Activated CD4-positive, alpha-beta T cell treated with anti-CD3 and anti-CD28 coated beads for 48 hours (primary cell): ENCODE measurements at regions not wholly inside any gene's neighbourhood (a gene's known extent, or its start where the extent isn't known, plus 50 kb on each side); places are given as distances from the start of the nearest gene placed in this dataset.

Experiments
- DNase-seq: peaks from one replicate; pipeline ENCODE4 v3.0.0-alpha.2; 2020

DNA sequence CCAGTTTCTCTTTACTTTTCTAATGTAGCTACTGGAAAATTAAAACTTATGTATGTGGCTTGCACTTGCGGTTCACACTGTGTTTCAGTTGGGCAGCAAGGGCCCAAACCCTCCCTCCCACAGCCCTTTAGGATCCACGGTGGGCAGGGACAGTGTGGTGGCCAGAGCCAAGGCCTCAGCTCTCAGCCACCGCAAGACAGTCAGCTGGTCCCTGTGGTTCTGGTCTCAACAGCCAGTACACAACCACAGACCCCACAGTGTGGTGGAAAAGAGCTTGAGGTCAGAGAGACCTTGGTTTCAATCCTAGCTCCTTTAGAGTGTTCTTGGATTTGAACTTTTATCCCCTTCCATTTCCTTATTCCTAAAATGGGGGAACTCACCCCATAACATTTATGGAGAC lies 153.0 kb upstream of the SMIM23 start:
- DNase-seq, result no peak

DNA sequence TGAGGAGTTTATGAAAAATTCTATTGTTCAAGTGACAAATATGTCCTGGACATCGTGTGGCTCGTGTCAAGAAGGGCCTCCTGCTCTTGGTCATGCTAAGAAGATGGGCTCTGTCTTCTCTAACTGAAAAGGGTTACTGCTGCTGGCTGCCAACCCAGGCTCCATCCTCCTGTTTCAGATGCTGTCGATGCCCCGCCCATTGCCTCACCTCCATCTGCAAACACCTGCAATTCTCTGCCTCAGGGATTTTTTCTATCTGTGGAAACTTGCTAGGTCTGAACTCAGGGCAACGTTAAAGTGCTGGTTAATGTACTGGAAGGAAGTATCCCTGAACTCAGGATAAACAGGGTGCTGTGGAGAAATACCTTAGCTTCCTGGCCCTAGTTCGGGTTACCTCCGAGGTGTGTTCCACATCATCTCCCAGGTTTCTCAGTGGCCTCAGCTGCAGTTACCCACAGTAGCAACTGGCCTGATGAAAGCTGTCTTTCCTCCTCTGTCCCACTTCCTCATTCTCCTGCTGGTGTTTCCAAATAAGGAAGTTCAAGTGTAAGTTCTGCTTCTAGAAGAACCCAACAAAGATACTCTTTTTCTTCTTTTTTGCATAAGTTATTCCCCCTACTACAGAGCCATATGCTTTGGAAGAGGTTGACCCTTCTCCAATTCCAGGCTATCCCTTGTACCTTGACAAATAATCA lies 151.7 kb upstream of the SMIM23 start:
- no peak for DNase-seq

DNA sequence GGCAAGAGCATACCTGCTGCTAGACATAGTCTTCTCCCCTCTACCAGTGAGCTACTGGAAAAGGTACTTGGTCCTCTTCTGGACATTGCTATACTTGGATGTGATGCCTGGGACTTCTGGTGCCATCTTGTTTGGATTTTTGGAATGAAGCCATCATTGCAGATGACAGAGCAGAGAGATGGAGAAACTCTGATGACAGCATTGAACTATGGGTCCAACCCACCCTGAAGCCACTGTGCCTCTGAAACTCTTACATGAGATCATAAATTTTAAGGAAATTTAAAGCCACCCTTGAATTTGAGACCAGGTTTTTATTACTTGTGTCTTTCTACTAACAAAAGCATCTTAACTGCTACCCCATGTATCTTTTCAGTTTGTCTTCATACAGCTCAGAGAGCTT lies 151.1 kb upstream of the SMIM23 start:
- no peak for DNase-seq

DNA sequence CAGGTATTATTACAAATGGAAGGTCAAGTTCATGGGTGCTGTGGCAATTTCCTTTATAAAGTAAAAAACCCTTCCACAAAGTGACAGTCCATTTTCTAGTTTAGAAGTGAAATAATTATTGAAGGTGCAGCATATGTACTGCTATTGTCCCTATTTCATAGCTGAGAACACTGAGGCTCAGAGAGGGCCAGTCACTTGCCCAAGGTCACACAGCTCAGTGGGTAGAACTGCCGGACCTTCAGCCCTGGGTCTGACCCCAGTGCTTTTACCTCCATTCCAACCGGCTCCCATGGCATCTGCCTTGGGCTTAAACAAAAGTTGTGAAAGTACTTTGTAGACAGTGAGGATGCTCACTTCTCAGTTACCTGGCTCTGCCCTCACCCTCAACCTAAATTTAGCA lies 150.6 kb upstream of the SMIM23 start:
- no peak for DNase-seq

DNA sequence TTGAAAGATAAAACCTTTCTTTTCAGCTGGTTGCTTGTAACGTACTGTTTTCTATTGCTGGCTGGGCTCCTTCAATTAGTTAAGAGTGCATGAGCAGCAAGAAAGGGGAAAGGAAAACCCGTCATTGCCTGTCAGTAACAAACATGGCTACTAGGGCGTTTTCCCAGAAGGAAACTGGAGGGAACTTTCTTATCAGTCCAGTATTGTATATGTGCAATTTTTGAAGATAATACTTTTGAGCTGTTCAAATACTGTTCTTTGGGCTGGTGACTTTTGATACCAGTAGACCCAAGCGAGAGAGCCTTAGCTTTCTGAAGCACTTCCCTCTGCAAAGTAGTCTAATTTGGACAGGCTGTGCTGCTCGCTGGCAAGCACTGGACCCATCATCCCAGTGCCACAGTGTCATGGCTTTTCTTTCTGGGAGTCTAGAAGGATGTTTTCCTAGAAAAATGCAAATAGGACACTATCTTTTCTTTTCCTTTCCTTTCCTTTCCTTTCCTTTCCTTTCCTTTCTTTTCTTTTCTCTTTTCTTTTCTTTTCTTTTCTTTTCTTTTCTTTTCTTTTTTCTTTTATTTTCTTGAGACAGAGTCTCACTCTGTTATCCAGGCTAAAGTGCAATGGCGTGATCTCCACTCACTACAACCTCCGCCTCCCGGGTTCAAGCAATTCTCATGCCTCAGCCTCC lies 149.9 kb upstream of the SMIM23 start:
- DNase-seq, result no peak

DNA sequence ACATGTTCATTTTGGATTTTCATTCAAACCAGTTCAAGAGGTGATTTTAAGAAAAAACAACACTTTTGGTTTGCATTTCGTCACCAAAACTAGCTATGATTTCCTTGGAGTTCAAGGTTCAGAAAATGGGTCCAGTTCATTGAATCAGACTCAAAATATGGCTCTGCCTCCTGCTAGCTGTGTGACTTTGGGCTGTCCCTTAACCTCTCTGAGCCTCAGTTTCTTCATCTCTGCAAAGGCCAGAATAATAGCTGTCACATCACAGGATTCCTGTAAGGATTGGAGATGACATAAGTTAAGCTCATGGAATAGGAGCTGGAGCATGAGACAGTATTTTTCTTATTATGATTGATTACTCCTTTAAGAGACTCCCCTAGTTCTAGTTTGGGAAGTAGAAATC lies 147.8 kb upstream of the SMIM23 start:
- no peak for DNase-seq

DNA sequence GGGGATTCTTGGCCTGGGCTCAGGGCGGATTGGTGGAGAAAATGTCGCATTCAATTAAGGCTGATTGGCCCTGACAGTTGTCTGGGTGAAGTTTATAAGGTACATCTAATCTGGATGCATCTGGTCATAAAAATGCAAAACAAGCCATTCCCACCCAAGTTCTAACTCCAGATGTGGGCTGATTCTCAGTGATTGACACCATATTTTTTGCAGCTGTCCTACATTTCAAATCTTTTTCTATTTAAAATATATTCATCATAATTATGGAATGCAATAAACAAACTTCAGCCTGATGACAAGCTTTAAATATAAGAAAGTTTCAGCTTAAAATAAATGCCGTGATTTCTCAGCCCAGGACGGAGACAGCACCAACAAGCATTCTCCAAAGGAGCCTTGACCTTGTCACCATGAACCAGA lies 146.4 kb upstream of the SMIM23 start:
- no peak for DNase-seq

DNA sequence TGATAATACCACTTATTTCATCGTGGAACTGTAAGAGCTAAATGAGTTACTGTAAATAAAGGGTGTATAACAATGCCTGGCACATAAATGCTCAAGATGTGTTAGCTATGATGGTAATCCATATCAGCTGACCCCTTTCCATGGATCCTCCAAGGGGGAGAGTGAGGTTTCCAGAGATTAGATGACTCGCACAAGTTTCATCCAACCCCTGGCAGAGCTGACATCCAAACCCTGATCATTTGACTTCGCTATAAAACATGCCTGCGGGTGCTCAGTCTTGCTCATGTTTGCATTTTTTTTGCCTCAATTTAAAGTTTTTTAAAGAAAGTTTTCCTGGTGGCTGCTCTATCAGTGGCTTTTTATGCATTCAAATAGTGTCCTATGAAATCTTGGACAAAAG lies 145.7 kb upstream of the SMIM23 start:
- no peak for DNase-seq

DNA sequence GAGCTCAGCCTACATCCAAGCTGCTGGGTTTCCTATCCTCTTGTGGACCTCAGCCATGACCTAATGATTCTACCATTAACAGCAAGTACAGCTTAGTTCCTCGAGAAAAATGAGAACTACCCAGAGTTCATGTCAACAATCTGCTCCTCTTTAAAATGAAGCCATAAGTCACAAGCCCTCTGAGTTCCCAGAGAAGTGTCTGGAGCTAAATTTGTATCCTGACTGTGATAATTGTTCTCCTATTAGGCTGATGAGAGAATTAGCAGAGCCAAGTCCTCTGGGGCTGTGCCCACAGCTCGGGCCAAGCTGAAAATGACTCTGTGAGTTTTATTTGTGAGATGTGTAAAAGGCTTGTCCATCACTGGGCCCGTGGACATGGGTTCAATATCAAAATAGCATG lies 145.1 kb upstream of the SMIM23 start:
- DNase-seq, result no peak

DNA sequence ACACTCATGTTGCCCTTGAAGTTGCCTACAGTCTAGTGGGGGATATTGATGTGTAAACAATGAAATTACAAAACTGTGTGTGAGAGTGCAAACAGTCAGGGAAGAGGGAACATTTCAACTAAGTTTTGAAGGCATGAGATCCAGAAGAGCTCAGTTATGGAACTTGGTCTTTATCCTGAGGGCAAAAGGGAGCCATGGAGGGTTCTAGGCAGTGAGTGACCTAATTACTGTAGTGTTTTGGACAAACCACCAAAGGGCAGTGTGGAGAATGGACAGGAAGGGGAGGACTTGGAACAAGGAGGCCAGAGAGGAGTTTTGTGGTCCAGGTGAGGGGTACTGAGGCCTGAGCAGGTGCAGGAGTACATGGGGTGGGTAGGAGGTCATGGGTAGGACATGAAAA lies 143.7 kb upstream of the SMIM23 start:
- DNase-seq, result no peak

DNA sequence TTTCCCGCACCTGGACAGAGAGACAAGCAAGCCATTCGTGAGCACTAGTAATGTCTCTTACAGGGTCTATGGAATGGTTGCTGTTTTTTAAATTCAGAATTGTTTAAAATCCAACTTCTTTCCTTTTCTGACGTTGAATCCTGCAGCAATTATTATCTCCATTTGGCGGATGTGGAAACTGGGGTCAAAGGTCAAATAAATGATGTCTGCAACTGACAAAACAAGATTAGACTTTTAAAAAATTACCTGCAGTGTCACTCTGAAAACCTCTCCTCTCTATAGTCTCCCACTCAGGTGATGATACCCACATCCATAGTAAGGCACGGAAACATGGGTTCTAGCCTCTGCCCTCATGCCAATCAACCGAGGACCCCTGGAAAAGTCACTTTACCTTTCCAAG lies 142.7 kb upstream of the SMIM23 start:
- no peak for DNase-seq

DNA sequence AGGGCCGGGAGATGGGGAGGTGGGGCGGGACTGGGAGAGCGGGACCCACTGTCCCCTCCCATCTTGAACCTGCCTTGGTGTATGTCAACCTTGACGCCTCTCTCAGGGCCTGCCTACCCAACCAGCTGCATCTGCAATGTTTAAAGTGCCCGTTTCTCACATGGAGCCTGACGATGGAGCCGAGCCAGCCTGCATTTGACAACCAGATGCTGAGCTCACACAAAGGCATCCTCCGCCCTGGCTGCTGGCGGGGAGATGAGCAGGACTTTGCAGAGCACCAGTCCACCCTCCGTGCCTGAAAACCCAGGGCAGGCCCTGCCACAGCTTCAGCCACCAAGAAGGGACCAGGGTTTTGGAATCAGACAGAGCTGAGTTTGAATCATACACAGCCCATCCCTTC lies 141.1 kb upstream of the SMIM23 start:
- DNase-seq, result no peak

DNA sequence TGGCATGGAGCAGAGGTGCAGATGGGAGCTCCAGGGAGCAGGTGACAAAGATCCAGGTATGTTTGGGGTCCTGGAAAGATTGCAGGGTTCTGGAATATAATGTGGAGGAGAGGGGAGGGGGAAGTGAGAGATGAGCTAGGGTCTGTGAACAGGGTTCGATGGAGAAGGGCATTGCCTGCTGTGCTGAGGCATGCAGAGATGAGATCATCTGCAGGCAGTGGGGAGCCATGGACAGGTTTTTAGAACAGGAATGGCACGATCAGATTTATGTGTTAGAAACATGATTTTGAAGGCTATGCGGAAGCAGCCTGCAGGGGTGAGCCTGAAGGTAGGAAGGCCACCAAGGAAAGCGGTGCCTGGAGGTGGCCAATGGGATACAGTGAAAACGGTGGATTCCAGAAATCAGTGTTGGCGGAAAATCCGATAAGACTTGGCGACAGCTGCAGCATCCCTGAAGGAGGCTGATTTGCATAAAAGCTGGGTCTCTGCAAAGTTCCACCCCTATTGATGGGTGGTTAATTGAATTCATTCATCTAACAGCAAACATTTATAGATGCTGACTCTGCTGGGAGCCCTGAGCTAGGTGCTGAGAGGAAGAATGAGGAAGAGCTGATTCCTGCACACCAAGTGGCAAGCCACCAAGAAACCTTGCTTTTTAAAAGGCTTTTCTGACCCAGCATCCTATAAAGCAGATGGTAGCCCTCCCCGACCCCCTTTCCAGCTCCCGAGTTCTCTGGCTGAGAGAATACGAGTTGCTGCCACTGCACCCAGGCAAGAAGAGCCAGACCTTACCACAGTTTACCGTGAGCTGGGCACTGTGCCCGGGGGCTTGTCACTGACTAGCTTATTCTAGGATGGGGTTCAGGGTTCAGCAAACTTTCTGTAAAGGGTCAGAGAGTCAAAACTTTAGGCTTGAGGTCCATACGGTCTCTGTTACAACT lies 139.2 kb upstream of the SMIM23 start:
- DNase-seq, result no peak

DNA sequence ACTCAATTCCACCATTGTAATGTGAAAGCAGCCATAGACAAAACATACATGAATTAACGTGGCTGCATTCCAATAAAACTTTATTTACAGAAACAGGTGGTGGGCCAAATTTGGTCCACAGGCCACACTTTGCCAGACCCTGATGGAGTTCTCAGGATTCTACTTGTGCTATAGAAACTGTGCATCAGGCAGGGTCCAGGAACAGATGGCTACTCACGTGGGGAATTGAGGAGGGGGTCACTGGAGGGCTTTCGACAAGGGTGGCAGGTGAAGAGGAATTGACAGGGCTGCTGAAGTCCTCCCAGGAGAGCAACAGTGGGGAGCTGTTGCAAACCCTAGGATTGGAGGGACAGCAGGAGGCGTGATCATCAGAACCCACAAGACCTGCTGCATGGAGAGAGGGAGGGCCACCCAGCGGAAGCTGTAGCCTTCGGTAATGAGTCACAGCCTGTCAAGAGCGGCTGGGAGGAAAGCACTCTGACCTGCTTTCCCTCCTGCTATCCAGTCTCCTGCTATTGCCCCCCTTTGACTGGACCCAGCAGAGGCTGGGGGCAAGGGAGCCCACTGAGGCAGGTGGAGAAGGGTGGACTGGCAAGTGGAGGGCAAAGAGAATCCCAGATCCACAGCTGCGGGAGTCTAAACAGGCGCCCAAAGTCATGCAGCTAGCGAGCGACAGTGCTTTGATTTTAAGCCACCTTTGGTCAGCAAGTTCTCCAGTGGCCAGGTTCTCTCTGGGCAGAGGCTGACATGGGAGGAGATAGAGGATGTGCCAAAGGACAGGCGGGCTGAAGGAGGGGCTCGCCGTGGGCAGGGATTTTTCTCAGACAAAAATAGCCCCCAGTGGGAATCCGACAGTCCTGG lies 138.3 kb upstream of the SMIM23 start:
- peak; percentile 12 for DNase-seq

DNA sequence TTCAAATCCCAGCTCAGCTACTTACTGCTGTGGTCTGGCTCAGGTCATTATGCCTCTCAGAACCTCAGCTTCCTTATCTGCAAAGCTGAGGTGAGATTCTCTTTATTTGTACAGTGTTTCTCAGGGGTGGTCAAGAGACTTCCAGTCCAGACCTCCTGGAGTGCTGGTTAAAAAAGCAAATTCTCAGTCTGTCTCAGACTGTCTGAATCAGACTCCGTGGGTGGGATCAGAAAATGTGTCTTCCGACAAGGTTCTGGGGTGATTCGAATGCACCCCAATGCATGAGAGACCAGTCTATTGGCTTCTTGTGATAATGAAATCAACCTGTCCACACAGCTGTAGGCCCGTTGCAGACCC lies 137.7 kb upstream of the SMIM23 start:
- no peak for DNase-seq

DNA sequence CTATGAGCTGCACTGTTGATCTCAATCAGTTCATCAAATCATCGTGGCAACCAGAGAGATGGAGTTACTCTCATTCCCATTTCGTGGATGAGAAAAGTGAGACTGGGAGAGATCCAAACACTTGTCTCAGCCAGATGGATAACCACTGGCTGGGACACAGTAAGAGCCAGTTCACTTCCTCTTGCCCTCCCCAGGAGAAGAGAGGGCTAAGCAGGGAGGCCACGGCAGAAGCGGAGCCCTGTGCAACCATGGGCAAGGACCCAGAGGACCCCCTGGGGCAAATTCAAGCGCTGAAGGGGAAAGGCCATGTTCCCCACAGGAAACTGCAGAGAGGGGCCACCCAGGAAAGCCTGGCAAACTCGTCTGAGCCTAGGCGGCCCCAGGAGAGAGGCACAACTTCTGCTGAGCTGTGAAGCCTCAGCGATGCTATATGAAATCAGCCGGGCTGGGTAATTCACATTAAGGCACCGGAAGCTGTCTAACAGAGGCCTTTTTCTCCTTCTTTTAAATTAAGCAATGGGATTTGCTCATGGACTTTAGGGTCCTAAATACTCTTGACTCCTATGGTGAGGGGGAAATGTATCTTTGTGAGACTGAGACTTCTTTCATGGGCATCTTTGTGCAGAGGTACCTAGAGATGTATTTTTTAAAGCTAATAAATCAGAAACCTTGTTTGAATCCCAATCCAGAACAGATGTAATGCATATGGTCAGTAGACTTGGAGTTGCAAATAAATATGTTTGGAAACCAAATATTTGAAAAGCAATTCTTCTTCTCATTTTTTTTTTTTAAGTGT lies 137.1 kb upstream of the SMIM23 start:
- no peak for DNase-seq

DNA sequence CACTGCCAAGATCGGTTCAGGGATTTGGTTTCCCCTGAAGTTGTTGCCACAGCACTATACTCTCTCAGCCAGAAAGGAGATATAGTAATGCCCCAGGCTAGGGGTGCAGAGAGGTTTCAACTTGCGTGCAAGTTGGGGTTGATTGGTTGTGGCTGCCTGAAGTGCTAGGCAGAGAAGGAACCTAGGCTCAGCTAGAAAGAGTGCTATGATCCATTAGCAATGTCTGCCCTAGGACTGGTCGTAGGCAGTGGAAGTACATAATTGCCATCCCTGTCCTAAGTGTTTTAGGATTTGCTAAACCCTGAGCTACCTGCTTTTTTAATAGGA lies 136.6 kb upstream of the SMIM23 start:
- no peak for DNase-seq

DNA sequence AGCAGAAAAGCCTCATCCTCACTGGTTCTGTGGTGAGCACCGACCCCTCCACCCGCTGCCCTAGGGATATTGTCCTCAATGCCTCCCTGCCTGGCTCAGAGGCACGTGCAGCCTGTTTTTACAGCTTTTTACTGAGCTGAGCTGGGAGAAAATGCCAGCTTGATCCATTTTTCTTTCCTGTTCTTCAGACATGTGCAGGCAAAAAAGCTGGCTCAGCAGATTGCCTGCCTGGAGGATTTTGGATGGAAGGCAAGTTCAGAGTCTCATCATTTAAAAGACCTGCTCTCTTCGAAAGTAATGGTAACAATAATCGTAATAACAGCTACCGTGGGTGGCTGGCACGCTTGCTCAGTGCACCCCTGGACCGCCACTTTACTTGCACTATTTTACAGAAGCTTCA lies 135.0 kb upstream of the SMIM23 start:
- DNase-seq, result no peak

DNA sequence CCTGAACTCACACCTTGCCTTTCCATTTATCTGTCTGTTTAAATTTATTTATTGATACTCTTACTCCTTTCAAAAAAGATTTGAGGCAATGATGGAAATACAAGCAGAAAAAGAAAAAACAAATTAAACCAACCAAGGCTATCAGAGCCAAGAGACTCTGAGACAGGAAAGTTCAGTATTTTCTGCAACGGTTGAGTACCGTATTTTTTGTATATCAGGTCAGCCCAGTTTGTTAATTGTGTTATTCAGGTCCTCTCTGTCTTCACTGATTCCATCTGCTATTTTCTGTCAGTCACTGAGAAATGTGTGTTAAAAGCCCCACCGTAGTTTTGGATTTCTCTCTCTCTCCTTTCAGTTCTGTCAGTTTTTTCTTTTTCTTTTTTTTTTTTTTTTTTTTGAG lies 134.5 kb upstream of the SMIM23 start:
- DNase-seq, result no peak

DNA sequence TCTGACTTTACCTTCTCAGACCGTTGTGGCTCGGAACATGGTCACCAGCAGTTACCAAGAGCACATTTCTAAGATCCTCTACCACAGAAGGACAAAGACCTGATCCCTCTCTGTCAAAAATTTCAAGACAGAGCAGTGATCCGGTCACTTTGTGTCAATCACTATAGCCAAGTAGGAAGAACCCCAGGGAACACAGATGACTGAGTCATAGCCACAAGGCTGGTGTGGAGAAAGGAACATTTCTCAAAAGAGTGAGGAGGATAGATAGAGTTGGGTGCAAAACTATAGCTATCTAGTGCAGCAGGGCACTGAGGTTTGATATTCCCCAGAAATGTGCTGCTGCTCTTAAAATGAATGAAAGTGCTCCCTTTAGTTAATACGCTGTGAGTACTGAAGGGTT lies 130.7 kb upstream of the SMIM23 start:
- no peak for DNase-seq

DNA sequence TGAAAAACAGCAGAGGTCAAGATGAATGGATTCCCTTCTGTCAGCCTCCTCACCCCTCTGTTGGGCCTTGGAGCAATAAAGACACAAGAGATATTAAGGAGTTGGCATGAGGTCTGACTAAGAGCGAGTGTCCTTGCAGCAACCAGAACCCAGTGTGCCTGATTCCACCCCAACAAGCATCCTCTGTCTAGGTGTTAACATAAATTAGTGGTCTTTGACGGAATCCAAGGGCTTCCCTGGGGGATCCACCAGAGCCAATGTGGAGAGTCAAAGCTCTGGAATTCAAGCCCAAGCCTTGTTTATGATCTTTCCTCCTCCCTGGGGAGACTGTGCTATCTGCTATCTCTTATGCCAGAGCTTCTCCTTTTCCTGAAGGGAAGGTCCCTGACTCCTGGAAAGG lies 128.1 kb upstream of the SMIM23 start:
- DNase-seq, result no peak

DNA sequence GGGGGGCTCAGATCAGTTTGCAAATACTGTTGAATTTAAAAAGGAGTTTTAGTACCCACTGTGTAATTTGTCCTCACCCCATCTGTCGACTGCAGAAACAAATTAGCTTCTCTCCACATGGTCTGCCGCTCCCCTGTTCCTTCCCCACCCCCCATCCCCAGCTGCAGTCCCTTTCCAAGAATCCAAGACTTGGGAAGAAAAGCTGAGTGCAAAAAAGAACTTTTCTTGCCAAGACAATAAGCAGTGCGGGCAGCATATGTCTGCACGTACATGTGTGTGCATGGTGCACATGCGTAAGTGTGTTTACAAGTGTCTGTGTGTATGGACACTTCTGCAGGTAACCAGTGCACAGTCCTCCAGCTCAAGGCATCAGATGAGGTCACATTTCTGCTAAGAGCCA lies 125.7 kb upstream of the SMIM23 start:
- no peak for DNase-seq
